ENCODE measurements at regions not wholly inside any gene's neighbourhood (a gene's known extent, or its start where the extent isn't known, plus 50 kb on each side); places are given as distances from the start of the nearest gene placed in this dataset.

GRCh38 chr3:159831466-159831865 is 157.2 kb upstream of the IL12A start:
- ATAC-seq: no peak
- no peak overlapping the region for H3K4me2 ChIP-seq (ENCODE audit: low read length)
- H4K20me1 ChIP-seq (ENCODE audit: insufficient read depth): no peaks in the 10 kb centered on the region
- ChIA-PET RAD21 (ENCODE audit: low non-redundant PET in 1 of 2, low total read pairs in 2 of 2, uncharacterized antibody in 2 of 2, unreplicated experiment in 2 of 2) (no interaction called here), POLR2A (no interaction called here), CTCF (no interaction called here)
- no peak for TF ChIP-seq POLR2A (IDR thresholded peaks at IDR 0.05; ENCODE audit: borderline replicate concordance, extremely low read depth, insufficient read depth, insufficient read length)
- TF ChIP-seq ELF1 (IDR thresholded peaks at IDR 0.05; ENCODE audit: borderline replicate concordance, low read depth): no peak
- no peak for TF ChIP-seq RAD21 (IDR thresholded peaks at IDR 0.05; ENCODE audit: low read depth)
- TF ChIP-seq, protein P1, sequence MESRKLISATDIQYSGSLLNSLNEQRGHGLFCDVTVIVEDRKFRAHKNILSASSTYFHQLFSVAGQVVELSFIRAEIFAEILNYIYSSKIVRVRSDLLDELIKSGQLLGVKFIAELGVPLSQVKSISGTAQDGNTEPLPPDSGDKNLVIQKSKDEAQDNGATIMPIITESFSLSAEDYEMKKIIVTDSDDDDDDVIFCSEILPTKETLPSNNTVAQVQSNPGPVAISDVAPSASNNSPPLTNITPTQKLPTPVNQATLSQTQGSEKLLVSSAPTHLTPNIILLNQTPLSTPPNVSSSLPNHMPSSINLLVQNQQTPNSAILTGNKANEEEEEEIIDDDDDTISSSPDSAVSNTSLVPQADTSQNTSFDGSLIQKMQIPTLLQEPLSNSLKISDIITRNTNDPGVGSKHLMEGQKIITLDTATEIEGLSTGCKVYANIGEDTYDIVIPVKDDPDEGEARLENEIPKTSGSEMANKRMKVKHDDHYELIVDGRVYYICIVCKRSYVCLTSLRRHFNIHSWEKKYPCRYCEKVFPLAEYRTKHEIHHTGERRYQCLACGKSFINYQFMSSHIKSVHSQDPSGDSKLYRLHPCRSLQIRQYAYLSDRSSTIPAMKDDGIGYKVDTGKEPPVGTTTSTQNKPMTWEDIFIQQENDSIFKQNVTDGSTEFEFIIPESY (IDR thresholded peaks at IDR 0.05; ENCODE audit: extremely low read depth, insufficient replicate concordance, low read length): no peak
- TF ChIP-seq, protein P2, sequence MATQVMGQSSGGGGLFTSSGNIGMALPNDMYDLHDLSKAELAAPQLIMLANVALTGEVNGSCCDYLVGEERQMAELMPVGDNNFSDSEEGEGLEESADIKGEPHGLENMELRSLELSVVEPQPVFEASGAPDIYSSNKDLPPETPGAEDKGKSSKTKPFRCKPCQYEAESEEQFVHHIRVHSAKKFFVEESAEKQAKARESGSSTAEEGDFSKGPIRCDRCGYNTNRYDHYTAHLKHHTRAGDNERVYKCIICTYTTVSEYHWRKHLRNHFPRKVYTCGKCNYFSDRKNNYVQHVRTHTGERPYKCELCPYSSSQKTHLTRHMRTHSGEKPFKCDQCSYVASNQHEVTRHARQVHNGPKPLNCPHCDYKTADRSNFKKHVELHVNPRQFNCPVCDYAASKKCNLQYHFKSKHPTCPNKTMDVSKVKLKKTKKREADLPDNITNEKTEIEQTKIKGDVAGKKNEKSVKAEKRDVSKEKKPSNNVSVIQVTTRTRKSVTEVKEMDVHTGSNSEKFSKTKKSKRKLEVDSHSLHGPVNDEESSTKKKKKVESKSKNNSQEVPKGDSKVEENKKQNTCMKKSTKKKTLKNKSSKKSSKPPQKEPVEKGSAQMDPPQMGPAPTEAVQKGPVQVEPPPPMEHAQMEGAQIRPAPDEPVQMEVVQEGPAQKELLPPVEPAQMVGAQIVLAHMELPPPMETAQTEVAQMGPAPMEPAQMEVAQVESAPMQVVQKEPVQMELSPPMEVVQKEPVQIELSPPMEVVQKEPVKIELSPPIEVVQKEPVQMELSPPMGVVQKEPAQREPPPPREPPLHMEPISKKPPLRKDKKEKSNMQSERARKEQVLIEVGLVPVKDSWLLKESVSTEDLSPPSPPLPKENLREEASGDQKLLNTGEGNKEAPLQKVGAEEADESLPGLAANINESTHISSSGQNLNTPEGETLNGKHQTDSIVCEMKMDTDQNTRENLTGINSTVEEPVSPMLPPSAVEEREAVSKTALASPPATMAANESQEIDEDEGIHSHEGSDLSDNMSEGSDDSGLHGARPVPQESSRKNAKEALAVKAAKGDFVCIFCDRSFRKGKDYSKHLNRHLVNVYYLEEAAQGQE (IDR thresholded peaks at IDR 0.05; ENCODE audit: low read depth): no peak
- TF ChIP-seq, protein P3, sequence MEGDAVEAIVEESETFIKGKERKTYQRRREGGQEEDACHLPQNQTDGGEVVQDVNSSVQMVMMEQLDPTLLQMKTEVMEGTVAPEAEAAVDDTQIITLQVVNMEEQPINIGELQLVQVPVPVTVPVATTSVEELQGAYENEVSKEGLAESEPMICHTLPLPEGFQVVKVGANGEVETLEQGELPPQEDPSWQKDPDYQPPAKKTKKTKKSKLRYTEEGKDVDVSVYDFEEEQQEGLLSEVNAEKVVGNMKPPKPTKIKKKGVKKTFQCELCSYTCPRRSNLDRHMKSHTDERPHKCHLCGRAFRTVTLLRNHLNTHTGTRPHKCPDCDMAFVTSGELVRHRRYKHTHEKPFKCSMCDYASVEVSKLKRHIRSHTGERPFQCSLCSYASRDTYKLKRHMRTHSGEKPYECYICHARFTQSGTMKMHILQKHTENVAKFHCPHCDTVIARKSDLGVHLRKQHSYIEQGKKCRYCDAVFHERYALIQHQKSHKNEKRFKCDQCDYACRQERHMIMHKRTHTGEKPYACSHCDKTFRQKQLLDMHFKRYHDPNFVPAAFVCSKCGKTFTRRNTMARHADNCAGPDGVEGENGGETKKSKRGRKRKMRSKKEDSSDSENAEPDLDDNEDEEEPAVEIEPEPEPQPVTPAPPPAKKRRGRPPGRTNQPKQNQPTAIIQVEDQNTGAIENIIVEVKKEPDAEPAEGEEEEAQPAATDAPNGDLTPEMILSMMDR (IDR thresholded peaks at IDR 0.05 in 2 of 3, conservative IDR thresholded peaks at IDR 0.05 in 1 of 3; ENCODE audit: borderline replicate concordance in 1 of 3, insufficient read depth in 1 of 3, low read depth in 2 of 3, low read length in 2 of 3): no peak
- TF ChIP-seq MAX (IDR thresholded peaks at IDR 0.05): no peak
- no peak for TF ChIP-seq SIN3A (IDR thresholded peaks at IDR 0.05; ENCODE audit: low read depth)
- no peak for TF ChIP-seq ZNF274 (IDR thresholded peaks at IDR 0.05; ENCODE audit: low read depth, low read length)
- TF ChIP-seq YY1 (IDR thresholded peaks at IDR 0.05; ENCODE audit: extremely low read depth, insufficient replicate concordance, low read depth, low read length): no peak
- TF ChIP-seq CBX3 (IDR thresholded peaks at IDR 0.05; ENCODE audit: low read depth): no peak
- TF ChIP-seq POLR2AphosphoS5 (IDR thresholded peaks at IDR 0.05; ENCODE audit: low read depth, low read length): no peak
- no peak for TF ChIP-seq TCF7L2 (IDR thresholded peaks at IDR 0.05; ENCODE audit: borderline replicate concordance, extremely low read depth, insufficient read depth, insufficient read length)
- TF ChIP-seq FOSL1 (IDR thresholded peaks at IDR 0.05; ENCODE audit: low read depth): no peak
- TF ChIP-seq ZFX (IDR thresholded peaks at IDR 0.05): no peak
- no peak for TF ChIP-seq CEBPB (IDR thresholded peaks at IDR 0.05; ENCODE audit: low read depth)
- no peak for TF ChIP-seq SP1 (IDR thresholded peaks at IDR 0.05; ENCODE audit: low read depth)
- no peak for TF ChIP-seq EZH2 (IDR thresholded peaks at IDR 0.05)
- no peak for TF ChIP-seq SRF (IDR thresholded peaks at IDR 0.05; ENCODE audit: low read depth)
- TF ChIP-seq ATF3 (IDR thresholded peaks at IDR 0.05): no peak
- no peak overlapping the region for H3K4me3 ChIP-seq (replicated peaks in 1 of 2; ENCODE audit: low read depth in 1 of 2, low read length in 2 of 2)
- peaks cover 19 to 20% of the 10 kb centered on the region in 2 experiments for H3K4me1 ChIP-seq (ENCODE audit: control insufficient read depth in 1 of 2, insufficient read depth in 2 of 2, low read length in 2 of 2)
- no TSS peak for BruUV-seq (replicated peaks)
- H3K9ac ChIP-seq (ENCODE audit: low read length): no peak overlapping the region
- H3K27me3 ChIP-seq (ENCODE audit: insufficient read depth, low read length): no peaks in the 10 kb centered on the region
- no peaks in the 10 kb centered on the region for H3K79me2 ChIP-seq (ENCODE audit: insufficient read depth, low read length)
- intact Hi-C loops (cut with micrococcal nuclease): no loop called here
- H3K9me2 ChIP-seq (ENCODE audit: insufficient read depth): no peaks in the 10 kb centered on the region
- H3K27ac ChIP-seq (ENCODE audit: low read depth, low read length): no peak overlapping the region
- no peaks in the 10 kb centered on the region for H3K36me3 ChIP-seq (ENCODE audit: control insufficient read depth in 1 of 2, insufficient read depth in 2 of 2, low read length in 2 of 2)
- DNase-seq (ENCODE audit: low read depth, low spot score): no peak
- H3K9me3 ChIP-seq (ENCODE audit: control insufficient read depth in 1 of 2, insufficient read depth in 1 of 2, low read depth in 1 of 2, low read length in 2 of 2): no peaks in the 10 kb centered on the region
- no peak overlapping the region for H2AFZ ChIP-seq (ENCODE audit: low read depth, low read length, poor library complexity, severe bottlenecking)

Data from HCT116 (cell line).